GM23338 (cell line): ENCODE measurements at regions not wholly inside any gene's neighbourhood (a gene's known extent, or its start where the extent isn't known, plus 50 kb on each side); places are given as distances from the start of the nearest gene placed in this dataset.

Experiments
- ATAC-seq: fragments of 200-7000 bp; cut with Tn5 transposase; 3 replicates; pipeline ENCODE4 v1.9.1; 2020
- DNase-seq: peaks from one replicate; pipeline ENCODE4 v3.0.0-alpha.2; 2015; ENCODE audit warnings: low spot score
- H2AFZ ChIP-seq: fragments of 200-600 bp; sonication (generic); 2 replicates; pipeline ENCODE4 v1.8.0; 2016; ENCODE audit warnings: antibody characterized with exemption, mild to moderate bottlenecking, moderate library complexity
- H3F3A ChIP-seq: fragments of 200-600 bp; sonication (generic); replicated peaks from 2 replicates; pipeline ENCODE4 v1.8.0; 2017; ENCODE audit warnings: antibody characterized with exemption, mixed run types, low read depth
- H3K27ac ChIP-seq: fragments of 200-600 bp; sonication (generic); 2 replicates; pipeline ENCODE4 v1.6.1; 2016; ENCODE audit warnings: low read depth
- H3K27me3 ChIP-seq: fragments of 200-600 bp; sonication (generic); 2 replicates; pipeline ENCODE4 v1.8.0; 2016; ENCODE audit warnings: mild to moderate bottlenecking, mixed run types, moderate library complexity; ENCODE audit not compliant: insufficient read depth
- H3K36me3 ChIP-seq: fragments of 200-600 bp; sonication (generic); 2 replicates; pipeline ENCODE4 v1.8.0; 2016; ENCODE audit warnings: mild to moderate bottlenecking; ENCODE audit not compliant: insufficient read depth
- H3K4me1 ChIP-seq: fragments of 200-600 bp; sonication (generic); 2 replicates; pipeline ENCODE4 v1.8.0; 2016; ENCODE audit warnings: mild to moderate bottlenecking, moderate library complexity; ENCODE audit not compliant: insufficient read depth
- H3K4me2 ChIP-seq: fragments of 200-600 bp; sonication (generic); 2 replicates; pipeline ENCODE4 v1.7.1; 2017; ENCODE audit warnings: mixed run types
- H3K4me3 ChIP-seq: fragments of 200-600 bp; sonication (generic); 2 replicates; pipeline ENCODE4 v1.6.1; 2016; ENCODE audit warnings: mixed run types
- H3K79me2 ChIP-seq: fragments of 200-600 bp; sonication (generic); replicated peaks from 2 replicates; pipeline ENCODE4 v1.8.0; 2017; ENCODE audit warnings: mild to moderate bottlenecking; ENCODE audit not compliant: insufficient read depth
- H3K9me2 ChIP-seq: fragments of 200-600 bp; sonication (generic); 2 replicates; pipeline ENCODE4 v1.8.0; 2017; ENCODE audit not compliant: insufficient read depth
- H4K20me1 ChIP-seq: fragments of 200-600 bp; sonication (generic); replicated peaks from 2 replicates; pipeline ENCODE4 v1.8.0; 2017; ENCODE audit warnings: mild to moderate bottlenecking; ENCODE audit not compliant: insufficient read depth
- H3K27ac Mint-ChIP-seq: 2 replicates; pipeline ENCODE4 v1.8.0; 2020; ENCODE audit warnings: inconsistent platforms, mild to moderate bottlenecking, moderate library complexity, mixed read lengths
- H3K27me3 Mint-ChIP-seq: 3 replicates; pipeline ENCODE4 v1.8.0; 2022; ENCODE audit warnings: low read depth, mild to moderate bottlenecking, moderate library complexity, mixed read lengths, inconsistent platforms; ENCODE audit not compliant: insufficient read depth, poor library complexity
- H3K36me3 Mint-ChIP-seq: 3 replicates; pipeline ENCODE4 v1.8.0; 2021; ENCODE audit warnings: low read depth, mild to moderate bottlenecking, inconsistent platforms, moderate library complexity, mixed read lengths
- H3K4me1 Mint-ChIP-seq: 3 replicates; pipeline ENCODE4 v1.8.0; 2020; ENCODE audit warnings: mild to moderate bottlenecking, inconsistent platforms, mixed read lengths
- H3K4me3 Mint-ChIP-seq: 3 replicates; pipeline ENCODE4 v1.8.0; 2021; ENCODE audit warnings: moderate library complexity, mild to moderate bottlenecking, inconsistent platforms, mixed read lengths
- H3K9me3 Mint-ChIP-seq: 3 replicates; pipeline ENCODE4 v1.8.0; 2020; ENCODE audit warnings: moderate library complexity, mild to moderate bottlenecking, inconsistent platforms, mixed read lengths
- CREB1 ChIP-seq: fragments of 250-450 bp; sonication (Bioruptor Pico); IDR thresholded peaks from 2 replicates; pipeline ENCODE4 v1.5.0; 2020; ENCODE audit warnings: low read depth, mild to moderate bottlenecking, moderate library complexity
- CTCF ChIP-seq, 2 experiments: fragments of 200-600 bp in 1 of 2; sonication (generic) in 1 of 2; conservative IDR thresholded peaks; 2 replicates each; pipeline versions ENCODE4 v1.5.1 to v1.6.1; 2016 to 2017; ENCODE audit warnings: antibody characterized with exemption in 2 of 2, low read depth in 2 of 2, mild to moderate bottlenecking in 2 of 2, moderate library complexity in 1 of 2
- EZH2phosphoT487 ChIP-seq: fragments of 200-600 bp; sonication (generic); IDR thresholded peaks from one replicate; pipeline ENCODE4 v1.8.1; 2018; ENCODE audit warnings: antibody characterized with exemption; ENCODE audit not compliant: unreplicated experiment
- JUNB ChIP-seq: IDR thresholded peaks from one replicate; pipeline ENCODE4 v1.6.1; 2016; ENCODE audit warnings: antibody characterized with exemption; ENCODE audit not compliant: unreplicated experiment
- POLR2AphosphoS5 ChIP-seq: IDR thresholded peaks from 2 replicates; pipeline ENCODE4 v1.6.1; 2016; ENCODE audit warnings: antibody characterized with exemption, low read depth
- STAT1 ChIP-seq: IDR thresholded peaks from one replicate; pipeline ENCODE4 v1.6.1; 2016; ENCODE audit warnings: antibody characterized with exemption; ENCODE audit not compliant: unreplicated experiment
- ZNF114 ChIP-seq: fragments of 250-450 bp; sonication (Bioruptor Pico); IDR thresholded peaks from 2 replicates; pipeline ENCODE4 v1.5.0; 2020; ENCODE audit warnings: mild to moderate bottlenecking, moderate library complexity
- ZNF331 ChIP-seq: fragments of 250-450 bp; sonication (Bioruptor Pico); IDR thresholded peaks from 2 replicates; pipeline ENCODE4 v1.5.0; 2020; ENCODE audit warnings: low read depth, mild to moderate bottlenecking, moderate library complexity
- TF ChIP-seq, protein P1 (sequence below): fragments of 250-450 bp; sonication (Bioruptor Pico); IDR thresholded peaks from 2 replicates; pipeline ENCODE4 v1.5.0; 2020; ENCODE audit warnings: mild to moderate bottlenecking, moderate library complexity
- TF ChIP-seq, protein P2 (sequence below): IDR thresholded peaks from one replicate; pipeline ENCODE4 v1.6.1; 2018; ENCODE audit warnings: antibody characterized with exemption; ENCODE audit not compliant: unreplicated experiment
- TF ChIP-seq, protein P3 (sequence below): IDR thresholded peaks from 2 replicates; pipeline ENCODE4 v1.6.1; 2016; ENCODE audit warnings: antibody characterized with exemption

DNA sequence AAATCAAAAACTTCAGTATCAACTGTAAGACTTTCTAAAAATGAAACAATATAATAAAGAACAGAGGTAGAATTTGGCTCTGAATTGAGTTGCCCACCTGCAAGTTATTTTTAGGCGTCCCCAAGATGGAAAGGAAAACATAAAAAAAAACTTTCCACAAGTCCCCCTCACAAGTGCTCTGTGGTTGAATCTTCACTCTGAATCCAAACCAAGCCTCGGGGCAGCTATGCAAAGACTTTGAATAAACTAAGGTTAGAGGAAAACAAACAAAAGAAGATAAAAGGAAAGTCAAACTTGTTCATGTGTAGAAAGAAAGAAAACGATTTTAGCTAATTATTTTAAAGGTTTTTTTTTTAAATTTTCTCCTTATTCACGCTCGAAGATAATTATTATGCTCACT, 372.4 kb upstream of the SLIT2 start:
- TF ChIP-seq CREB1 (CRISPR knock-in tag) (no peak), POLR2AphosphoS5 (no peak), CTCF (conservative IDR thresholded peaks at IDR 0.05; ENCODE audit: low read depth in 2 of 2) (no peak), JUNB (no peak), ZNF331 (no peak), STAT1 (no peak), EZH2phosphoT487 (no peak), ZNF114 (CRISPR knock-in tag) (no peak)
- TF ChIP-seq, protein P1, sequence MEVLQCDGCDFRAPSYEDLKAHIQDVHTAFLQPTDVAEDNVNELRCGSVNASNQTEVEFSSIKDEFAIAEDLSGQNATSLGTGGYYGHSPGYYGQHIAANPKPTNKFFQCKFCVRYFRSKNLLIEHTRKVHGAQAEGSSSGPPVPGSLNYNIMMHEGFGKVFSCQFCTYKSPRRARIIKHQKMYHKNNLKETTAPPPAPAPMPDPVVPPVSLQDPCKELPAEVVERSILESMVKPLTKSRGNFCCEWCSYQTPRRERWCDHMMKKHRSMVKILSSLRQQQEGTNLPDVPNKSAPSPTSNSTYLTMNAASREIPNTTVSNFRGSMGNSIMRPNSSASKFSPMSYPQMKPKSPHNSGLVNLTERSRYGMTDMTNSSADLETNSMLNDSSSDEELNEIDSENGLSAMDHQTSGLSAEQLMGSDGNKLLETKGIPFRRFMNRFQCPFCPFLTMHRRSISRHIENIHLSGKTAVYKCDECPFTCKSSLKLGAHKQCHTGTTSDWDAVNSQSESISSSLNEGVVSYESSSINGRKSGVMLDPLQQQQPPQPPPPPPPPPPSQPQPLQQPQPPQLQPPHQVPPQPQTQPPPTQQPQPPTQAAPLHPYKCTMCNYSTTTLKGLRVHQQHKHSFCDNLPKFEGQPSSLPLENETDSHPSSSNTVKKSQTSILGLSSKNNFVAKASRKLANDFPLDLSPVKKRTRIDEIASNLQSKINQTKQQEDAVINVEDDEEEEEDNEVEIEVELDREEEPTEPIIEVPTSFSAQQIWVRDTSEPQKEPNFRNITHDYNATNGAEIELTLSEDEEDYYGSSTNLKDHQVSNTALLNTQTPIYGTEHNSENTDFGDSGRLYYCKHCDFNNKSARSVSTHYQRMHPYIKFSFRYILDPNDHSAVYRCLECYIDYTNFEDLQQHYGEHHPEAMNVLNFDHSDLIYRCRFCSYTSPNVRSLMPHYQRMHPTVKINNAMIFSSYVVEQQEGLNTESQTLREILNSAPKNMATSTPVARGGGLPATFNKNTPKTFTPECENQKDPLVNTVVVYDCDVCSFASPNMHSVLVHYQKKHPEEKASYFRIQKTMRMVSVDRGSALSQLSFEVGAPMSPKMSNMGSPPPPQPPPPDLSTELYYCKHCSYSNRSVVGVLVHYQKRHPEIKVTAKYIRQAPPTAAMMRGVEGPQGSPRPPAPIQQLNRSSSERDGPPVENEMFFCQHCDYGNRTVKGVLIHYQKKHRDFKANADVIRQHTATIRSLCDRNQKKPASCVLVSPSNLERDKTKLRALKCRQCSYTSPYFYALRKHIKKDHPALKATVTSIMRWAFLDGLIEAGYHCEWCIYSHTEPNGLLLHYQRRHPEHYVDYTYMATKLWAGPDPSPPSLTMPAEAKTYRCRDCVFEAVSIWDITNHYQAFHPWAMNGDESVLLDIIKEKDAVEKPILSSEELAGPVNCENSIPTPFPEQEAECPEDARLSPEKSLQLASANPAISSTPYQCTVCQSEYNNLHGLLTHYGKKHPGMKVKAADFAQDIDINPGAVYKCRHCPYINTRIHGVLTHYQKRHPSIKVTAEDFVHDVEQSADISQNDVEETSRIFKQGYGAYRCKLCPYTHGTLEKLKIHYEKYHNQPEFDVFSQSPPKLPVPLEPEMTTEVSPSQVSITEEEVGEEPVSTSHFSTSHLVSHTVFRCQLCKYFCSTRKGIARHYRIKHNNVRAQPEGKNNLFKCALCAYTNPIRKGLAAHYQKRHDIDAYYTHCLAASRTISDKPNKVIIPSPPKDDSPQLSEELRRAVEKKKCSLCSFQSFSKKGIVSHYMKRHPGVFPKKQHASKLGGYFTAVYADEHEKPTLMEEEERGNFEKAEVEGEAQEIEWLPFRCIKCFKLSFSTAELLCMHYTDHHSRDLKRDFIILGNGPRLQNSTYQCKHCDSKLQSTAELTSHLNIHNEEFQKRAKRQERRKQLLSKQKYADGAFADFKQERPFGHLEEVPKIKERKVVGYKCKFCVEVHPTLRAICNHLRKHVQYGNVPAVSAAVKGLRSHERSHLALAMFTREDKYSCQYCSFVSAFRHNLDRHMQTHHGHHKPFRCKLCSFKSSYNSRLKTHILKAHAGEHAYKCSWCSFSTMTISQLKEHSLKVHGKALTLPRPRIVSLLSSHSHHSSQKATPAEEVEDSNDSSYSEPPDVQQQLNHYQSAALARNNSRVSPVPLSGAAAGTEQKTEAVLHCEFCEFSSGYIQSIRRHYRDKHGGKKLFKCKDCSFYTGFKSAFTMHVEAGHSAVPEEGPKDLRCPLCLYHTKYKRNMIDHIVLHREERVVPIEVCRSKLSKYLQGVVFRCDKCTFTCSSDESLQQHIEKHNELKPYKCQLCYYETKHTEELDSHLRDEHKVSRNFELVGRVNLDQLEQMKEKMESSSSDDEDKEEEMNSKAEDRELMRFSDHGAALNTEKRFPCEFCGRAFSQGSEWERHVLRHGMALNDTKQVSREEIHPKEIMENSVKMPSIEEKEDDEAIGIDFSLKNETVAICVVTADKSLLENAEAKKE (CRISPR knock-in tag) = no peak
- TF ChIP-seq, protein P2, sequence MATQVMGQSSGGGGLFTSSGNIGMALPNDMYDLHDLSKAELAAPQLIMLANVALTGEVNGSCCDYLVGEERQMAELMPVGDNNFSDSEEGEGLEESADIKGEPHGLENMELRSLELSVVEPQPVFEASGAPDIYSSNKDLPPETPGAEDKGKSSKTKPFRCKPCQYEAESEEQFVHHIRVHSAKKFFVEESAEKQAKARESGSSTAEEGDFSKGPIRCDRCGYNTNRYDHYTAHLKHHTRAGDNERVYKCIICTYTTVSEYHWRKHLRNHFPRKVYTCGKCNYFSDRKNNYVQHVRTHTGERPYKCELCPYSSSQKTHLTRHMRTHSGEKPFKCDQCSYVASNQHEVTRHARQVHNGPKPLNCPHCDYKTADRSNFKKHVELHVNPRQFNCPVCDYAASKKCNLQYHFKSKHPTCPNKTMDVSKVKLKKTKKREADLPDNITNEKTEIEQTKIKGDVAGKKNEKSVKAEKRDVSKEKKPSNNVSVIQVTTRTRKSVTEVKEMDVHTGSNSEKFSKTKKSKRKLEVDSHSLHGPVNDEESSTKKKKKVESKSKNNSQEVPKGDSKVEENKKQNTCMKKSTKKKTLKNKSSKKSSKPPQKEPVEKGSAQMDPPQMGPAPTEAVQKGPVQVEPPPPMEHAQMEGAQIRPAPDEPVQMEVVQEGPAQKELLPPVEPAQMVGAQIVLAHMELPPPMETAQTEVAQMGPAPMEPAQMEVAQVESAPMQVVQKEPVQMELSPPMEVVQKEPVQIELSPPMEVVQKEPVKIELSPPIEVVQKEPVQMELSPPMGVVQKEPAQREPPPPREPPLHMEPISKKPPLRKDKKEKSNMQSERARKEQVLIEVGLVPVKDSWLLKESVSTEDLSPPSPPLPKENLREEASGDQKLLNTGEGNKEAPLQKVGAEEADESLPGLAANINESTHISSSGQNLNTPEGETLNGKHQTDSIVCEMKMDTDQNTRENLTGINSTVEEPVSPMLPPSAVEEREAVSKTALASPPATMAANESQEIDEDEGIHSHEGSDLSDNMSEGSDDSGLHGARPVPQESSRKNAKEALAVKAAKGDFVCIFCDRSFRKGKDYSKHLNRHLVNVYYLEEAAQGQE = no peak
- TF ChIP-seq, protein P3, sequence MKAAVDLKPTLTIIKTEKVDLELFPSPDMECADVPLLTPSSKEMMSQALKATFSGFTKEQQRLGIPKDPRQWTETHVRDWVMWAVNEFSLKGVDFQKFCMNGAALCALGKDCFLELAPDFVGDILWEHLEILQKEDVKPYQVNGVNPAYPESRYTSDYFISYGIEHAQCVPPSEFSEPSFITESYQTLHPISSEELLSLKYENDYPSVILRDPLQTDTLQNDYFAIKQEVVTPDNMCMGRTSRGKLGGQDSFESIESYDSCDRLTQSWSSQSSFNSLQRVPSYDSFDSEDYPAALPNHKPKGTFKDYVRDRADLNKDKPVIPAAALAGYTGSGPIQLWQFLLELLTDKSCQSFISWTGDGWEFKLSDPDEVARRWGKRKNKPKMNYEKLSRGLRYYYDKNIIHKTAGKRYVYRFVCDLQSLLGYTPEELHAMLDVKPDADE = no peak
- H4K20me1 ChIP-seq = no peaks in the 10 kb centered on the region
- H3K27ac ChIP-seq = no peak overlapping the region
- ATAC-seq (no peak), DNase-seq (no peak)
- H3K9me3 Mint-ChIP-seq = no peaks in the 10 kb centered on the region
- H3K27ac Mint-ChIP-seq = no peak overlapping the region
- no peaks in the 10 kb centered on the region for H3K27me3 ChIP-seq
- no peak overlapping the region for H3K4me3 ChIP-seq
- no peaks in the 10 kb centered on the region for H3K36me3 ChIP-seq
- no peaks in the 10 kb centered on the region for H3F3A ChIP-seq
- H3K27me3 Mint-ChIP-seq = no peaks in the 10 kb centered on the region
- no peak overlapping the region for H2AFZ ChIP-seq
- H3K79me2 ChIP-seq = no peaks in the 10 kb centered on the region
- no peaks in the 10 kb centered on the region for H3K4me1 Mint-ChIP-seq
- H3K4me2 ChIP-seq = no peak overlapping the region
- H3K36me3 Mint-ChIP-seq = no peaks in the 10 kb centered on the region
- no peaks in the 10 kb centered on the region for H3K9me2 ChIP-seq
- H3K4me1 ChIP-seq = no peaks in the 10 kb centered on the region
- H3K4me3 Mint-ChIP-seq = no peak overlapping the region
